Gastrocnemius medialis (tissue), 4 donors: ENCODE measurements at regions not wholly inside any gene's neighbourhood (a gene's known extent, or its start where the extent isn't known, plus 50 kb on each side); places are given as distances from the start of the nearest gene placed in this dataset.

Experiments
- ATAC-seq, 2 donors: fragments of 150-250 bp; one replicate each; pipeline ENCODE4 v1.9.1; 2016
- DNase-seq, 2 donors: peaks; one replicate each; pipeline ENCODE4 v3.0.0-alpha.2; 2019
- H3K27ac ChIP-seq, 4 donors: fragments of 200-600 bp; sonication (generic); 1 replicate in 1 of 4; 2 replicates in 3 of 4; pipeline ENCODE4 v1.5.1; 2016 to 2018; ENCODE audit warnings: mild to moderate bottlenecking in 2 of 4, moderate library complexity in 1 of 4
- H3K27me3 ChIP-seq, 3 donors: fragments of 200-600 bp; sonication (generic) in 2 of 3; 1 replicate in 1 of 3; 2 replicates in 2 of 3; pipeline versions ENCODE4 v1.5.1 to v1.6.0; 2016 to 2019; ENCODE audit warnings: mild to moderate bottlenecking in 1 of 3, moderate library complexity in 1 of 3
- H3K36me3 ChIP-seq, 2 donors: fragments of 200-600 bp; sonication (generic) in 1 of 2; one replicate each; pipeline ENCODE4 v1.5.1; 2017 to 2018
- H3K4me1 ChIP-seq, 2 donors: fragments of 200-600 bp; sonication (generic) in 1 of 2; one replicate each; pipeline ENCODE4 v1.5.1; 2016 to 2017; ENCODE audit warnings: mild to moderate bottlenecking in 2 of 2
- H3K4me3 ChIP-seq, 4 donors: fragments of 200-600 bp; sonication (generic) in 3 of 4; 1 replicate in 1 of 4; 2 replicates in 3 of 4; pipeline ENCODE4 v1.5.1; 2016 to 2019; ENCODE audit warnings: mild to moderate bottlenecking in 2 of 4
- H3K9me3 ChIP-seq, 3 donors: fragments of 200-600 bp; sonication (generic) in 2 of 3; 1 replicate in 1 of 3; 2 replicates in 2 of 3; pipeline ENCODE4 v1.5.1; 2016 to 2019
- POLR2A ChIP-seq, 2 donors: fragments of 450-650 bp; IDR thresholded peaks; one replicate each; pipeline ENCODE4 v1.6.1; 2017; ENCODE audit warnings: antibody characterized with exemption in 2 of 2, mild to moderate bottlenecking in 2 of 2, moderate library complexity in 2 of 2
- in situ Hi-C, 4 donors: fragments of 200-750 bp; cut with MboI; loops; one replicate each; pipeline versions ENCODE4 v1.15.0 to v1.8.0; 2017; ENCODE audit warnings: low sequenced_read_pairs in 4 of 4
- intact Hi-C: fragments of 100-400 bp; cut with DNase I; formaldehyde crosslinking; loops from one replicate; pipeline ENCODE4 v1.15.1; 2023; ENCODE audit warnings: low total_unique reads
- TF ChIP-seq, protein P1 (sequence below), 5 experiments: fragments of 450-650 bp in 3 of 5; fragments of 200-600 bp in 2 of 5; sonication (generic) in 2 of 5; IDR thresholded peaks in 4 of 5; conservative IDR thresholded peaks in 1 of 5; 1 replicate in 4 of 5; 2 replicates in 1 of 5; pipeline ENCODE4 v1.5.1; 2016 to 2019; ENCODE audit warnings: antibody characterized with exemption in 5 of 5, mild to moderate bottlenecking in 3 of 5, moderate library complexity in 3 of 5

DNA sequence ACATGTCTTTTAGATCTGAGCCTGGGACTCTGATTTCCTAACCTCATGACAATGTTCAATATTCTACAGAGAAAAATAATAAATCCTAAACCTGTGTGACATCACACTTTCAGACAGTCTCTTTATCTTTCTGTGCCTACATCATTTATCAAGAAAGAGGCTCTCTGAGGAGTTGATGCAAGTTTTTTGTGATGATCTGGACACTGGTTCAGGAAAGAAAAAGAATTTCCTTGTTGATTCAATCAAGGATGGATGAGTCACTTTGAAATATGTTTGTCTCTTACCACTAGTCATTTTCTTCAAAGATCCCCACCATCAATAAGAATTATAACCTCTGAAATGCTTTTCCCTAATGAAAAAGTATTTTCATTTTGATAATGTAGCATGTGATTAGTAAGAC is 404.6 kb downstream of the WDR72 start:
- Histone ChIP-seq H3K4me3 (no peak overlapping the region), H3K27ac (no peak overlapping the region), H3K36me3 (no peaks in the 10 kb centered on the region), H3K27me3 (no peaks in the 10 kb centered on the region), H3K4me1 (no peaks in the 10 kb centered on the region), H3K9me3 (no peaks in the 10 kb centered on the region)
- intact Hi-C loops (no loop called here), in situ Hi-C loops (no loop called here)
- DNase-seq, result no peak
- no peak for ATAC-seq
- no peak for TF ChIP-seq POLR2A (IDR thresholded peaks at IDR 0.05)
- TF ChIP-seq, protein P1, sequence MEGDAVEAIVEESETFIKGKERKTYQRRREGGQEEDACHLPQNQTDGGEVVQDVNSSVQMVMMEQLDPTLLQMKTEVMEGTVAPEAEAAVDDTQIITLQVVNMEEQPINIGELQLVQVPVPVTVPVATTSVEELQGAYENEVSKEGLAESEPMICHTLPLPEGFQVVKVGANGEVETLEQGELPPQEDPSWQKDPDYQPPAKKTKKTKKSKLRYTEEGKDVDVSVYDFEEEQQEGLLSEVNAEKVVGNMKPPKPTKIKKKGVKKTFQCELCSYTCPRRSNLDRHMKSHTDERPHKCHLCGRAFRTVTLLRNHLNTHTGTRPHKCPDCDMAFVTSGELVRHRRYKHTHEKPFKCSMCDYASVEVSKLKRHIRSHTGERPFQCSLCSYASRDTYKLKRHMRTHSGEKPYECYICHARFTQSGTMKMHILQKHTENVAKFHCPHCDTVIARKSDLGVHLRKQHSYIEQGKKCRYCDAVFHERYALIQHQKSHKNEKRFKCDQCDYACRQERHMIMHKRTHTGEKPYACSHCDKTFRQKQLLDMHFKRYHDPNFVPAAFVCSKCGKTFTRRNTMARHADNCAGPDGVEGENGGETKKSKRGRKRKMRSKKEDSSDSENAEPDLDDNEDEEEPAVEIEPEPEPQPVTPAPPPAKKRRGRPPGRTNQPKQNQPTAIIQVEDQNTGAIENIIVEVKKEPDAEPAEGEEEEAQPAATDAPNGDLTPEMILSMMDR (IDR thresholded peaks at IDR 0.05 in 4 of 5, conservative IDR thresholded peaks at IDR 0.05 in 1 of 5), result no peak

DNA sequence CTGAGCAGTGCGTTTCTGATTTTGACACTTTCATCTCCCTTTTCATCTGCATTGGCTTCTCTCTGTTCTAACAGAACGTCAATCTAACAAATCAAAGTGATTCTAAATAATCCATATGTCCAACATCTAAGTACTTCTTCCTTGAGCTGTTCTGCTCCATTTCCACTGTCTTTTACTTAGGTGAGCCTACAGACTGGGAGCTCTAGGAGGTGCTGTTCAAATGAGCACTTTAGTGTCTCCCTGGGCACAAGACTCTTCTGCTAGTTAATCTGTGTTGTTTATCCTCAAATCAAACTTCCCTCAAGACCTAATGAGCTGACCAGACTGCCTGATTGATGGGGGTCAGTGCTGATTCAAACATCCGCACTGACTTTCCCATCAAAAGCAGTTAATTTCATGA is 408.1 kb downstream of the WDR72 start:
- in situ Hi-C loops (no loop called here), intact Hi-C loops (no loop called here)
- TF ChIP-seq, protein P1 (IDR thresholded peaks at IDR 0.05 in 4 of 5, conservative IDR thresholded peaks at IDR 0.05 in 1 of 5), result no peak
- TF ChIP-seq POLR2A (IDR thresholded peaks at IDR 0.05), result no peak
- Histone ChIP-seq H3K36me3 (no peaks in the 10 kb centered on the region), H3K27ac (no peak overlapping the region), H3K4me3 (no peak overlapping the region), H3K27me3 (no peaks in the 10 kb centered on the region), H3K4me1 (no peaks in the 10 kb centered on the region), H3K9me3 (no peaks in the 10 kb centered on the region)
- ATAC-seq (no peak), DNase-seq (no peak)

GRCh38 chr15:53346583-53346982 is 412.9 kb downstream of the WDR72 start:
- H3K27me3 ChIP-seq, result no peaks in the 10 kb centered on the region
- intact Hi-C loops, result no loop called here
- ATAC-seq, result no peak
- no peak overlapping the region for H3K27ac ChIP-seq
- in situ Hi-C loops, result no loop called here
- DNase-seq, result no peak
- no peaks in the 10 kb centered on the region for H3K36me3 ChIP-seq
- H3K4me1 ChIP-seq, result no peaks in the 10 kb centered on the region
- H3K4me3 ChIP-seq, result no peak overlapping the region
- TF ChIP-seq, protein P1 (IDR thresholded peaks at IDR 0.05 in 4 of 5, conservative IDR thresholded peaks at IDR 0.05 in 1 of 5), result no peak
- TF ChIP-seq POLR2A (IDR thresholded peaks at IDR 0.05), result no peak
- H3K9me3 ChIP-seq, result no peaks in the 10 kb centered on the region

DNA sequence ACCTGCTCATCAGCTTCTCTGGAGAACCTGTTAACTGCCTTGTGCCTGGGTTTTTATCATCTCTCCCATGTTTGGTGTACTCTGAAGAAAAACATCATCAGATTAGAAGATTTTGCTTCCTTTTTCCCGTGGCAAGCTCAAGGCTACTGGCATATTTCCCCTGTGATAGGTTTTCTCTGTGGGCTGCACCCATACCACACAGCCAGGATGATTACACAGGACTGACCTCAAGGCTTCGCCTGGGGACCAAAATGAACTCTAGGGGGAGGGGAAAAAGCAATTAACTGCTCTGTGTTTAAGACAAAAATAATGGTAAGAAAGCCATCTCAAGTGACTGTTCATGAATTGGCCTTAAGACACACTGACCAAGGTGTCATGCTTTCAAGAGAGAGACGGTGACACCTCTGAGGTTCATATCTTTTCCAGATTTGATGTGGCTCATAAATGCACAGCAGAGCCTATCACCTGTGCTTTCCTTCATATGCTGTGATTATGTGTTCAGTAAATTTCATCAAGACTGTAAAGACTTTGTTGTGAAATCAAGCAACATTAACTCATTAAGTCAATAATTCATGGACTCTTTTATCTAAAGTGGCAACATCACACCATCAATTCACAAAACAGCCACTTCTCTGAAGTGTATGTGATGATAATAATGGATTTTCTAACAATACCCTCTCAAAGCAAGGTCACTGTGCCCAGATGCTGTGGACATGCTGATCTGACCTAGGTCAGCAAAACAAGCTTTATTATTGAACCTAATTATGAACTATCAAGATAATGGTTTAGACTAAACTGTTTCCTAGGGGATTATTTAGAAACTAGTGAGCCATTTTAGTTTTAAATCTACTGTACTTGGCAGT is 427.9 kb downstream of the WDR72 start:
- Histone ChIP-seq H3K4me3 (no peak overlapping the region), H3K9me3 (no peaks in the 10 kb centered on the region), H3K36me3 (no peaks in the 10 kb centered on the region), H3K27ac (no peak overlapping the region), H3K27me3 (no peaks in the 10 kb centered on the region), H3K4me1 (no peaks in the 10 kb centered on the region)
- intact Hi-C loops (no loop called here), in situ Hi-C loops (no loop called here)
- no peak for DNase-seq
- no peak for TF ChIP-seq POLR2A (IDR thresholded peaks at IDR 0.05)
- no peak for ATAC-seq

DNA sequence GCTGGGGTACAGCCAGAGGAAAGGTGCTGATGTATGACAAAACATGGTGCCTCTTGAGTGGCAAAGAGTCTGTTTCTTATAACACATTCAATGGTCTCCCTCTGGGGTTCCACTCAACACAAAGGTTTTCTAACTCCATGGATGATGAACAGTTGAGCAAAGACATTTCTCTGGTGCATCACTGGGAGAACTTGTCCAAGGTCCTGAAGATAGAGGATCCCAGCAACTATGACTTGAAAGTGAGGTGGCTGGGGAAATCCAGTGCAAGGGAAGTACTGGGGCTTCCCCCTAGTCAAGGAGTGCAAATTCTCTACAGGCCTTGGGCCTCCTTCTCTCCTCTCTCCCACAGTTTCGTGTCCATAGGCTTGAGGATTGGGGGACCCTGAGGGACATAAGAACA is 431.1 kb downstream of the WDR72 start:
- Histone ChIP-seq H3K9me3 (no peaks in the 10 kb centered on the region), H3K4me3 (no peak overlapping the region), H3K4me1 (no peaks in the 10 kb centered on the region), H3K27ac (no peak overlapping the region), H3K36me3 (no peaks in the 10 kb centered on the region), H3K27me3 (no peaks in the 10 kb centered on the region)
- no peak for ATAC-seq
- intact Hi-C loops (no loop called here), in situ Hi-C loops (no loop called here)
- TF ChIP-seq, protein P1 (IDR thresholded peaks at IDR 0.05 in 4 of 5, conservative IDR thresholded peaks at IDR 0.05 in 1 of 5), result no peak
- no peak for TF ChIP-seq POLR2A (IDR thresholded peaks at IDR 0.05)
- no peak for DNase-seq
